NCI-H2171 treated with DMSO at 0.1 percent for 48 hours (cell line): ENCODE measurements at regions not wholly inside any gene's neighbourhood (a gene's known extent, or its start where the extent isn't known, plus 50 kb on each side); places are given as distances from the start of the nearest gene placed in this dataset.
A peak's percentile ranks its signal among the peaks of the same experiment; 100 is the strongest.

Experiments used
- DNase-seq: peaks from one replicate; lab custom pipeline; 2025; lab: John Stamatoyannopoulos, UW

DNA sequence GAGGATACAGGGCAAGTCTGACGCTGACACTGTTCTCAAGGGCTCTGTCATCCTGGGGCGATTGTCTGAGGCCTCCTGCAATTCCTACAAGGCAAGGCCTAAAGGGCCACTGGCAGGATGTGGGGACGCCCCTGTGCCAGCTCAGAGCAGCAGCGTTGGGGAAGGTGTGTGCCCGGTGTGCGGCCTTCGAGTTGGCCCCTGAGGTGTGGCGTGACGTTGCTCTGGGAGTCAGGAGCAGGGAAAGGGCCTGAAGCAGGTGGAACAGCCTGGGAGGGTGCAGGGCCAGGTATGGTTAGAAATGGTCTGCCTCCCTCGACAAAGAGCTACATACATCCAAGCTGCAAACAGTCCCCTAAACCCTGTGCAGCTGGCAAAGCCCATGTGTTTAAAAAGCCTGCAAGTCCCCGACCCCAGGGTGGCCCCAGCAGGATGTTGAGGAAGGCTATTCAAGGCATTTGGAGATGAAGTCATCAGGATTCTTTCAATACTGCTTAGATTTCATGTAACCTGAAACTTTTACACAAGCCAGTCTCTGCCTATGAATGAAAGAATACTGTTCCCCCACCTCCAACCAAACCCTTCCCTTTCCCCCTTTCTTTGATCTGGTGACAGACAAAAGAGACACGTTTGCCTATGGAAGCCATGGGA is 142.5 kb upstream of the TNS3 start:
- DNase-seq: peak; percentile 62

- no peak for DNase-seq
Measured at GRCh38 chr7:47722126-47722525, 140.2 kb upstream of the TNS3 start.

- no peak for DNase-seq
Measured at GRCh38 chr7:47721670-47722069, 139.8 kb upstream of the TNS3 start.

GRCh38 chr7:47720907-47721244 is 139.0 kb upstream of the TNS3 start:
- DNase-seq: no peak

GRCh38 chr7:47720141-47720906 is 138.4 kb upstream of the TNS3 start:
- no peak for DNase-seq

- DNase-seq: no peak
Measured at GRCh38 chr7:47719675-47720074, 137.8 kb upstream of the TNS3 start.

GRCh38 chr7:47715631-47716068 is 133.7 kb upstream of the TNS3 start:
- DNase-seq: no peak

DNA sequence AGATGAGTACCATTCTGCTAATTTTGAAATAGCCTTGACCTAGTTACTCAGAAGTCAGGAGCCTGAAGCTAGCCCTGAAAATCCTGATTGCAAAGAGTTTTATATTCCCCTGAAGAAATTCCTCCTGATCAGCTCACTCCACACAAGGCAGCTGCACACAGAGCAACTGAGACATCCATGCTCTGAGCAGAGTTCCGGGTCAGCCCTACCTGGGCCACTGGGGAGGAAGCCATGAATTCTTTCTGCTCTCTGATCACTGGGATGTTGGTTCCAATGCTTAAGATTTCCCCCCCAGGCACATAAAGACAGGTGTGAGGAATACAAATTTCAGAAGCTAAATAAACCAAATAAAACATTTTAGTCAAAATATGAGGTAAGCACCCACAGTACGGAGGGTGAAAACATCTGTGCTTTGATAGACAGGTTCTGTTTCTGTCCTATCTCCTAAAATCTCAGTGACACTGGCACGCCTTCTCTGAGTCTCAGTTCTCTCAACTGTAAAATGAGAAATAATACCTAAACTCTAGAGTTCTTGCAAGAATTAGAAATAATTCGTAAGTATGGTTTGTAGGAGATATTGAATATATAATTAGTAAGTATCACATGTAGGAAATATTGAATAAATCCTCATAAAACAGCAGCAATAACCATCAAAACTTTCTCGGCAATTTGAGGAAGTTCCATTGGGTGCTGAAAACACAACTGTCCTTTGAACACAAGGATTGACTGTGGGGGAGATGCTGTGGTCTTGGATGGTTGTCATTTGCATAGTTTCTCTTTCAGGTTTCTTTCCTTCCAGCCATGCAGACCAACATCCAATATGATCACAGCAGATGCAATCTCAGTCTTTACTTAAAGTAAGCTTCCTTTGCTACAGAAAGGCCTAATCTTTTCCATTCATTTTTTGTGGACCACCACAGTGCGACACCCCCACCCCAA is 133.0 kb upstream of the TNS3 start:
- no peak for DNase-seq

GRCh38 chr7:47713595-47713994 is 131.7 kb upstream of the TNS3 start:
- no peak for DNase-seq

DNA sequence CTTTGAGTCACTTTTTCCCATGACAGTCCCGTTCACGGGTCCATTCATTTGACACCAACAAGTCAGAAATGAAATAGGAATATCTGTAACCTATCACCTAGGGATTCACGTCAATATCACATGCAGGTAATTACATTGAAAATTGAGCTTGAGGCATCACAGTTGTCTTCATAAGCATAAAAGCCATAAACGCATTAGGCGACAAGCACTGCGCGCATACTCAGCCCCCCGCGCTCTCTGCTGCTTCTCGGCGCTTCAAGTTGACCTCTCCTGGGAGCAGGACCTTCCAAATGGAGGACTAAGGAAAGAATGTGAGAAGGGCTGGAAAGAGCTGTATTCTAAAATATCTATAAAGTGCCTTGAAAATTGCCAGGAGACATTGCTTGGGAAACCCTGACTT is 130.5 kb upstream of the TNS3 start:
- DNase-seq: no peak

- no peak for DNase-seq
Measured at GRCh38 chr7:47711776-47712175, 129.9 kb upstream of the TNS3 start.

DNA sequence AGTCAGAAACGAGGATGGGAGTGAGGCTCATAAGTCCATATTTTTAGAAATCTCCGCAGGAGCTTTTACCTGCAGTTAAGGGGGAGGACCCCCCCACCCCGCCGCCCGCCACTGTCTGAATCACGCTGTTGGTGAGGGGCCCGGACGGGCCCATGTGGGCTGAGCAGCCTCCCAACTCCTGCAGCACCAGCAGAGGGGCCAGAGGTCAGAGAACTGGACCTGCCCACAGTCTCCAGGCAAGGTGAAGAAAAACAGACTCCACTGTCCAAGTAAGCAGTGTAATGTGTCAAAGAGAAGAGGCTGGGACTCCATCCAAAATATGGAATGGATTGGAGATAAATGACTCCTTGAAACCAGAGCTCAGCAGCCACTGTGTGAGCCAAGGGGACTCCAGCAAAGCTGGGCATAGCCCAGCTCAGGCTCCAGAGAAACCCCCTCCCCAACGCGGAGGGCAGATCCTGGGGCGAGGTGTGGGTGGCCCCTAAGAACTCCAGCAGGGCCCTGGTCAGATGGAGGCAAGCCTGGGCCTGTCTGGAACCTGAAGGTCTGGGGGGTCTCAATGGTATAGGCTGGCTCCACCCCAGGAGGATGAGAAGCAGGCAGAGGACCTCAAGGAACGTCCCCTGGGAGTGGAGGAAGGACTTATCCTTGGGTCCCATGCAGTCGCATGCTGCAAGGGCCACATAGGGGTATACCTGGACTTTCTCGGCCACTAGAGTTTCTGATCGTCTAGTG is 128.5 kb upstream of the TNS3 start:
- DNase-seq: no peak

DNA sequence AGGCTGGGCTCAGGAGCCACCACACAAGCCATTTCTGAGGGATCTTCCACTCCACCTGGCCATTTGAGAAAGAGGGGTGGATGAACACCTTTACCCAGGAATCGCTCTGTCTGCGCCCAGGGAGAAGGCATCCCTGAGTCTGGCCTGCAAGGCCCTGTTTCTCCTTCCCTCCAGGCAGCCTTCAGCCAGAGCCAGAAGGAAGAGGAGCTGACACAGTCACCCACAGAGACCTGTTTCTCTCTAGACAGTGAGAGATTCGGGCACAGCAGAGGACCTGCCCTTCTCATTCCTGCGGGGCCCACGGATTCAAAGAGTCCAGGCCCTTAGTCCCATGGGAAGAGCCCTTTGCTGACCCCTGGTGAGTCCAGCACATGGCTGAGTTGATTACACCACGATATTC is 127.5 kb upstream of the TNS3 start:
- DNase-seq: no peak

DNA sequence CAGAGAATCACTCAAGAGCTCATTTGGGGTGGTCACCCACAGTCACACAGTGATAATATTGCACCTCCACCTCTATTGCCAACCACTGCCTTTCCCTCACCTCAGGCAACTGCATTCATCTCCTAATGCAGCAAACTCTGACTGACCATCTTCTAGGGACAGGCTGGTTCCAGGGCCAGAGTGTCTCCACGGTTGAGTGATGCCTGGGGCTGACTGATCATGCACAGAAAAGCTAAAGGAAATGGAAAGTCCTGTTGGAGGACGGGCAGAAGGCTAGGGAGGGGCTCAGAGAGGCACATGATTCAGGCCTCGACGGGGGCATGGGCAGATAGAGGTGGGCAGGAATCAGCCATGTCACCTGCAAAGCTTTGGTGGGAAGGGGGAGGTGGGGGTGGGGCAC is 127.1 kb upstream of the TNS3 start:
- no peak for DNase-seq

GRCh38 chr7:47707583-47707982 is 125.7 kb upstream of the TNS3 start:
- DNase-seq: no peak

DNA sequence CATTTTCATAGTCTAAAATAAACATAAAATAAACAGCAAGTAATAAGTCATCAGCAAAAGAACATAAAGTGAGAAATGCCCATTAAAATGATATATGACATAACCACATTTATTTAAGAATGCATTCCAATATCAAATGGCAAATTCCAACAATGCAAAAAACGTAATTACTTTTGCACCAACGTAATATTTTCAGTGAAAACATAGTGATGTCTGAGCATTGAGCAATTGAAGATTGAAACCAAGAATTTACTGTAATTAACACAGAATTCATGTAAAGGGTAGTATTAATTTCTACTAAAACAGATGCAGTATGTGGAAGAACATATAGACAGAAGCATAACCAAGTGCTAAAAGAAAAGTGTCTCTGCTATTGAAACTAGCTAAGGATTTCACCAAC is 123.0 kb upstream of the TNS3 start:
- DNase-seq: no peak

GRCh38 chr7:47702080-47702479 is 120.2 kb upstream of the TNS3 start:
- DNase-seq: peak; percentile 65

- DNase-seq: no peak
Measured at GRCh38 chr7:47698386-47698785, 116.5 kb upstream of the TNS3 start.

DNA sequence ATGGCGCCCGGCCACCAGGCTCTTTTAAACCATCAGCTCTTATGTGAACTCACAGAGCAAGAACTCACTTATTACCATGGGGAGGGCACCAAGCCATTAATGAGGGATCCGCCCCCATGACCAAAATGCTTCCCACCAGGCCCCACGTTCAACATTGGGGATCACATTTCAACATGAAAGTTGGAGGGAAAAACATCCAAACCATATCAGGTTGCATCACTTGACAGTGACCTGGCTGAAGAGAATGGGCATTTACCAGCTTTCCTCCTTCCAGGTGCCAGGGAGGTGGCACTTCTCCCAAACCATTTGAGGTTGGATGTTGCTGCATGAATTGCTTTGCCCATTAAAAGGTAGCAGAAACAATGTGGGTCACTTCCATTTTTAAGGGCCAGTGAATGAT is 115.6 kb upstream of the TNS3 start:
- DNase-seq: no peak

DNA sequence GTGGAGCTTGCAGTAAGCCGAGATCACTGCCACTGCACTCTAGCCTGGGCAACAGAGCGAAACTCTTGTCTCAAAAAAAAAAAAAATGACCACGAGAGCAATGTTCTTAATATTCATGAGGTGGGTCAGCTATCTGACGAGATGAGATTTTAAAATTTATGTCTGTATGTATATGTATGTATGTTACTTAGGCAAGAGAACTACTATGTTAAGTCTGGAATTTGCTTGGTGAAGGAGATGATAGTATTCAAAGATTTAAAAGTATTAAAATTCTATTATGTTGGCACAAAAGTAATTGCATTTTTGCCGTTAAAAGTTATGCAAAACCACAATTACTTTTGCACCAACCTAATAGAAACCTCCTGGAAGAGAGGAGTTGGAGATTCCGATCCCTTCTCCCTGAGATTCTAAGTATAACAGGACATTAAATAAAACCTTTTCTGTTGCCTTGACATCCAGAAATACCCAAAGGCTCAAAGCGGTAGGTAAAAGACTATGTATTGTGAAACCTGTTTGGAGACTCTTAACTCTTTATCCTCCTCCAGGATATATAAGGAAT is 114.3 kb upstream of the TNS3 start:
- no peak for DNase-seq

DNA sequence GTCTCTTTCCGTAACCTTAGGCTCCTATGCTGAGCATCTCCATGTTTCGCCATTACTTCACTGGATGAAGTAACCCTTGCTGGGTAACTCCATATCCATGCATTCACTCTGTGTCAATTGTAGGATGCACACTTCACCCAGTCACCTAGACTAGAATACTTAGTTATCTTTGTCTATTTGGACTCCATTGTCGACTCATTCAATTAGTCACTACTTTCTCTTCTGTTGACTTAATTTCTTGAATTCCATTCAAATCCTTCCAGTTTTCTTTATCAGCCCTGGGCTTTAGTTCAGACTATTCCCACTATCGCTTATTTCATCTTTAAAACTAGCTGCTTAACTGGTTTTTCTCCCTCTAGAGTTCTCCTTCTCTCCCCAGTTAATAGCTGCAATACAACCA is 111.3 kb upstream of the TNS3 start:
- DNase-seq: no peak

DNA sequence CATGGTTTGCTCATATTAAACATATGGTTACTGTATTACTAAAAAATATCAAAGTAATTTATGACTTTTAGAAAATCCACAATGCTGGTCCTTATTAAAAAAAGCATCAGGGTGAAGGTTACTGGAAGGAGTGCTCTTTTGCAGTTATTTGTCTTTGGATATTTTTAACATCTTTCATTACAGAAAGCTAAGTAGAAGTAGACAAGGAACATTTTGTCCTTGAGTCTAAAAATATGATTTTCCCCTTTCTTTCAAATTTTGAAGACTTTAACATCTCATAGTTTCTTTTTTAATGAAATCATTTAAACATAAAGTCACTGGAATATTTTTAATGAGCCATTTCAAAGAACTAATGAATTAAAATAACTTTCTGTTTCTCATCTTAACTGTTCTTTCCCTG is 110.1 kb upstream of the TNS3 start:
- DNase-seq: no peak
